PC-3 (cell line): ENCODE measurements at regions not wholly inside any gene's neighbourhood (a gene's known extent, or its start where the extent isn't known, plus 50 kb on each side); places are given as distances from the start of the nearest gene placed in this dataset.
"Not testable (repeated sequence)": the region's sequence is repeated elsewhere in the genome, so short reads cannot be mapped to it uniquely, and the experiment has no call there.

Experiments
- ATAC-seq: fragments of 200-7000 bp; cut with Tn5 transposase; 2 replicates; pipeline ENCODE4 v1.9.1; 2020; ENCODE audit warnings: mild to moderate bottlenecking, moderate library complexity
- BruUV-seq: library from RNA; stranded (reverse); fragments of 400-500 nt; replicated peaks from 2 replicates; lab custom pipeline; 2021; lab: Mats Ljungman, UMichigan
- CTCF ChIA-PET: fragments of 300-600 bp; sonication (Branson Sonifier 250); formaldehyde crosslinking; loops from one replicate; lab custom pipeline; 2022; ENCODE audit warnings: antibody characterized with exemption; lab: Charles Lee
- POLR2A ChIA-PET: fragments of 300-600 bp; sonication (Branson Sonifier 250); formaldehyde crosslinking; loops from one replicate; lab custom pipeline; 2022; ENCODE audit warnings: antibody characterized with exemption; ENCODE audit not compliant: unreplicated experiment; lab: Charles Lee
- DNase-seq: peaks from one replicate; pipeline ENCODE4 v3.0.0-alpha.2; 2015
- H2AFZ ChIP-seq: fragments of 300-600 bp; sonication (generic); 2 replicates; pipeline ENCODE4 v1.6.0; 2016; ENCODE audit warnings: antibody characterized with exemption, low read length
- H3F3A ChIP-seq: fragments of 300-600 bp; sonication (generic); one replicate; pipeline ENCODE4 v1.6.0; 2017; ENCODE audit warnings: antibody characterized with exemption, low read length, control low read depth, mild to moderate bottlenecking; ENCODE audit not compliant: unreplicated experiment
- H3K27ac ChIP-seq: fragments of 300-600 bp; sonication (generic); 2 replicates; pipeline ENCODE4 v1.5.1; 2016; ENCODE audit warnings: mild to moderate bottlenecking, low read length
- H3K27me3 ChIP-seq: fragments of 300-600 bp; sonication (generic); 2 replicates; pipeline ENCODE4 v1.6.1; 2016; ENCODE audit warnings: low read length, mixed read lengths
- H3K36me3 ChIP-seq: fragments of 300-600 bp; sonication (generic); 2 replicates; pipeline ENCODE4 v1.6.1; 2016; ENCODE audit warnings: low read depth, mixed run types, low read length, mixed read lengths
- H3K4me1 ChIP-seq: fragments of 300-600 bp; sonication (generic); 2 replicates; pipeline ENCODE4 v1.5.1; 2016; ENCODE audit warnings: low read length; ENCODE audit not compliant: insufficient read depth
- H3K4me2 ChIP-seq: fragments of 300-600 bp; sonication (generic); 2 replicates; pipeline ENCODE4 v1.6.0; 2016; ENCODE audit warnings: low read length
- H3K4me3 ChIP-seq: fragments of 300-600 bp; sonication (generic); 2 replicates; pipeline ENCODE4 v1.5.1; 2016; ENCODE audit warnings: mild to moderate bottlenecking, low read length, mixed read lengths
- H3K79me2 ChIP-seq: fragments of 300-600 bp; sonication (generic); 2 replicates; pipeline ENCODE4 v1.6.1; 2017; ENCODE audit warnings: low read length, mixed read lengths
- H3K9ac ChIP-seq: fragments of 300-600 bp; sonication (generic); 2 replicates; pipeline ENCODE4 v1.6.0; 2016; ENCODE audit warnings: mild to moderate bottlenecking, low read length
- H3K9me2 ChIP-seq: fragments of 300-600 bp; sonication (generic); replicated peaks from 2 replicates; pipeline ENCODE4 v1.6.1; 2016; ENCODE audit warnings: mixed run types, low read length, mixed read lengths
- H3K9me3 ChIP-seq: fragments of 300-600 bp; sonication (generic); 2 replicates; pipeline ENCODE4 v1.6.1; 2016; ENCODE audit warnings: low read length, mixed read lengths
- H4K20me1 ChIP-seq: fragments of 300-600 bp; sonication (generic); 2 replicates; pipeline ENCODE4 v1.6.1; 2016; ENCODE audit warnings: low read length, mixed read lengths
- EZH2 ChIP-seq: fragments of 300-600 bp; sonication (generic); IDR thresholded peaks from one replicate; pipeline ENCODE4 v1.6.1; 2017; ENCODE audit warnings: antibody characterized with exemption, mild to moderate bottlenecking, low read length; ENCODE audit not compliant: unreplicated experiment
- EZH2phosphoT487 ChIP-seq: fragments of 300-600 bp; sonication (generic); IDR thresholded peaks from 2 replicates; pipeline ENCODE4 v1.6.1; 2018; ENCODE audit warnings: mild to moderate bottlenecking, antibody characterized with exemption, low read length, borderline replicate concordance
- intact Hi-C: fragments of 100-400 bp; cut with micrococcal nuclease; formaldehyde crosslinking; loops from 2 replicates; pipeline ENCODE4 v1.9.0; 2023
- TF ChIP-seq, protein P1 (sequence below): fragments of 300-600 bp; sonication (generic); conservative IDR thresholded peaks from 2 replicates; pipeline ENCODE4 v1.5.1; 2017; ENCODE audit warnings: antibody characterized with exemption, low read depth, mild to moderate bottlenecking, low read length

- H3K27me3 ChIP-seq = no peaks in the 10 kb centered on the region
- H3K4me1 ChIP-seq = no peaks in the 10 kb centered on the region
- POLR2A ChIA-PET = no interaction called here
- no peak for DNase-seq
- no peak for TF ChIP-seq EZH2
- TF ChIP-seq, protein P1, sequence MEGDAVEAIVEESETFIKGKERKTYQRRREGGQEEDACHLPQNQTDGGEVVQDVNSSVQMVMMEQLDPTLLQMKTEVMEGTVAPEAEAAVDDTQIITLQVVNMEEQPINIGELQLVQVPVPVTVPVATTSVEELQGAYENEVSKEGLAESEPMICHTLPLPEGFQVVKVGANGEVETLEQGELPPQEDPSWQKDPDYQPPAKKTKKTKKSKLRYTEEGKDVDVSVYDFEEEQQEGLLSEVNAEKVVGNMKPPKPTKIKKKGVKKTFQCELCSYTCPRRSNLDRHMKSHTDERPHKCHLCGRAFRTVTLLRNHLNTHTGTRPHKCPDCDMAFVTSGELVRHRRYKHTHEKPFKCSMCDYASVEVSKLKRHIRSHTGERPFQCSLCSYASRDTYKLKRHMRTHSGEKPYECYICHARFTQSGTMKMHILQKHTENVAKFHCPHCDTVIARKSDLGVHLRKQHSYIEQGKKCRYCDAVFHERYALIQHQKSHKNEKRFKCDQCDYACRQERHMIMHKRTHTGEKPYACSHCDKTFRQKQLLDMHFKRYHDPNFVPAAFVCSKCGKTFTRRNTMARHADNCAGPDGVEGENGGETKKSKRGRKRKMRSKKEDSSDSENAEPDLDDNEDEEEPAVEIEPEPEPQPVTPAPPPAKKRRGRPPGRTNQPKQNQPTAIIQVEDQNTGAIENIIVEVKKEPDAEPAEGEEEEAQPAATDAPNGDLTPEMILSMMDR = no peak
- TF ChIP-seq EZH2phosphoT487 = no peak
- ATAC-seq = no peak
- CTCF ChIA-PET = no interaction called here
- intact Hi-C loops = no loop called here
- H3F3A ChIP-seq = no peaks in the 10 kb centered on the region
- no peaks in the 10 kb centered on the region for H3K9me2 ChIP-seq
- H3K4me2 ChIP-seq = no peak overlapping the region
- H3K27ac ChIP-seq = no peak overlapping the region
- H3K9ac ChIP-seq = no peak overlapping the region
- H2AFZ ChIP-seq = no peak overlapping the region
- no peak overlapping the region for H3K4me3 ChIP-seq
- no peaks in the 10 kb centered on the region for H3K36me3 ChIP-seq
- H3K9me3 ChIP-seq = no peaks in the 10 kb centered on the region
- H3K79me2 ChIP-seq = no peaks in the 10 kb centered on the region
- no peaks in the 10 kb centered on the region for H4K20me1 ChIP-seq
- BruUV-seq = no TSS peak
These were observed 230.0 kb upstream of the RGMB start for GRCh38 chr5:98543490-98543889.

DNA sequence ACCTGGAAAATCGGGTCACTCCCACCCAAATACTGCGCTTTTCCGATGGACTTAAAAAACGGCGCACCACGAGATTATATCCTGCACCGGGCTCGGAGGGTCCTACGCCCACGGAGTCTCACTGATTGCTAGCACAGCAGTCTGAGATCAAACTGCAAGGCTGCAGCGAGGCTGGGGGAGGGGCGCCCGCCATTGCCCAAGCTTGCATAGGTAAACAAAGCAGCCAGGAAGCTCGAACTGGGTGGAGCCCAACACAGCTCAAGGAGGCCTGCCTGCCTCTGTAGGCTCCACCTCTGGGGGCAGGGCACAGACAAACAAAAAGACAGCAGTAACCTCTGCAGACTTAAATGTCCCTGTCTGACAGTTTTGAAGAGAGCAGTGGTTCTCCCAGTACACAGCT is 226.5 kb upstream of the RGMB start:
- H4K20me1 ChIP-seq, H3K9me3 ChIP-seq, POLR2A ChIA-PET, BruUV-seq, H3K4me3 ChIP-seq, H2AFZ ChIP-seq, DNase-seq, CTCF ChIA-PET, H3K79me2 ChIP-seq, ATAC-seq, H3K27ac ChIP-seq, H3K27me3 ChIP-seq, H3K9me2 ChIP-seq, H3K9ac ChIP-seq, H3K4me1 ChIP-seq, H3K4me2 ChIP-seq, H3F3A ChIP-seq, H3K36me3 ChIP-seq, intact Hi-C loops: not testable (repeated sequence)

GRCh38 chr5:98556712-98557111 is 216.8 kb upstream of the RGMB start:
- POLR2A ChIA-PET = no interaction called here
- peak; percentile 37 for DNase-seq

More at GRCh38 chr5:98556712-98557111, 216.8 kb upstream of the RGMB start:
- TF ChIP-seq, protein P1 = no peak
- no peak for TF ChIP-seq EZH2
- TF ChIP-seq EZH2phosphoT487 = no peak
- H3K36me3 ChIP-seq = no peaks in the 10 kb centered on the region
- no peak overlapping the region for H2AFZ ChIP-seq
- no TSS peak for BruUV-seq
- H3F3A ChIP-seq = no peaks in the 10 kb centered on the region
- intact Hi-C loops = loop anchor here (5.0 kb wide), 1 partner anchor 89 kb away; no protein-coding TSS in a partner anchor
- H3K9ac ChIP-seq = no peak overlapping the region
- H3K9me3 ChIP-seq = no peaks in the 10 kb centered on the region
- CTCF ChIA-PET = no interaction called here
- no peaks in the 10 kb centered on the region for H4K20me1 ChIP-seq
- H3K27me3 ChIP-seq = no peaks in the 10 kb centered on the region
- no peak overlapping the region for H3K27ac ChIP-seq
- ATAC-seq = no peak
- H3K4me3 ChIP-seq = no peak overlapping the region
- no peaks in the 10 kb centered on the region for H3K79me2 ChIP-seq
- peaks cover 11% of the 10 kb centered on the region for H3K4me1 ChIP-seq
- H3K9me2 ChIP-seq = no peaks in the 10 kb centered on the region
- H3K4me2 ChIP-seq = no peak overlapping the region
